Breast epithelium (tissue), 4 donors: ENCODE measurements at regions not wholly inside any gene's neighbourhood (a gene's known extent, or its start where the extent isn't known, plus 50 kb on each side); places are given as distances from the start of the nearest gene placed in this dataset.

Source experiments
- DNase-seq, 2 donors: peaks; one replicate each; pipeline ENCODE4 v3.0.0-alpha.2; 2019; ENCODE audit warnings: low spot score in 2 of 2
- H3K27ac ChIP-seq, 2 donors: fragments of 200-600 bp; sonication (generic) in 1 of 2; one replicate each; pipeline ENCODE4 v1.5.1; 2016 to 2019; ENCODE audit warnings: mild to moderate bottlenecking in 1 of 2
- H3K27me3 ChIP-seq, 2 donors: fragments of 200-600 bp; sonication (generic) in 1 of 2; one replicate each; pipeline versions ENCODE4 v1.5.1 to v1.6.0; 2017 to 2019; ENCODE audit warnings: control low read depth in 1 of 2, mild to moderate bottlenecking in 1 of 2
- H3K36me3 ChIP-seq: fragments of 200-600 bp; one replicate; pipeline ENCODE4 v1.5.1; 2019
- H3K4me1 ChIP-seq, 2 donors: fragments of 200-600 bp; sonication (generic); one replicate each; pipeline ENCODE4 v1.5.1; 2016 to 2019; ENCODE audit warnings: control low read depth in 1 of 2
- H3K4me3 ChIP-seq, 3 donors: fragments of 200-600 bp; sonication (generic); 1 replicate in 2 of 3; 2 replicates in 1 of 3; pipeline ENCODE4 v1.5.1; 2016 to 2019; ENCODE audit warnings: mild to moderate bottlenecking in 3 of 3, moderate library complexity in 2 of 3
- H3K9me3 ChIP-seq, 2 donors: fragments of 200-600 bp; sonication (generic) in 1 of 2; one replicate each; pipeline ENCODE4 v1.5.1; 2016 to 2019; ENCODE audit warnings: control low read depth in 1 of 2
- CTCF ChIP-seq, 3 donors: fragments of 450-650 bp; IDR thresholded peaks; one replicate each; pipeline ENCODE4 v1.5.1; 2016 to 2017; ENCODE audit warnings: antibody characterized with exemption in 3 of 3, mild to moderate bottlenecking in 3 of 3, moderate library complexity in 3 of 3
- POLR2A ChIP-seq: fragments of 450-650 bp; IDR thresholded peaks from one replicate; pipeline ENCODE4 v1.6.1; 2016; ENCODE audit warnings: antibody characterized with exemption, mild to moderate bottlenecking, moderate library complexity
- POLR2AphosphoS5 ChIP-seq, 3 donors: sonication (generic); formaldehyde crosslinking; IDR thresholded peaks; one replicate each; pipeline ENCODE4 v1.6.1; 2017; ENCODE audit warnings: antibody characterized with exemption in 3 of 3
- intact Hi-C: fragments of 100-400 bp; cut with DNase I; formaldehyde crosslinking; loops from one replicate; pipeline ENCODE4 v1.15.1; 2023; ENCODE audit warnings: low total_unique reads

- peak in 1 of 3 donors; percentile 36 for TF ChIP-seq POLR2AphosphoS5 (IDR thresholded peaks at IDR 0.05)
- TF ChIP-seq POLR2A = no peak
- TF ChIP-seq CTCF (IDR thresholded peaks at IDR 0.05) = peak; percentile 70 to 95 (median 93)
- no peaks in the 10 kb centered on the region for H3K27me3 ChIP-seq
- intact Hi-C loops = loop anchor here (10.0 kb wide), 2 partner anchors 114 to 284 kb away; no protein-coding TSS in a partner anchor
- H3K9me3 ChIP-seq = peaks cover 0 to 11% of the 10 kb centered on the region in 2 donors
- no peaks in the 10 kb centered on the region for H3K36me3 ChIP-seq
- DNase-seq = peak in 1 of 2 donors; percentile 45
- H3K4me3 ChIP-seq = no peak overlapping the region
- peak overlapping the region in 1 of 2 donors; percentile 59 for H3K27ac ChIP-seq
- peaks cover 0 to 3% of the 10 kb centered on the region in 2 donors for H3K4me1 ChIP-seq
Observed at GRCh38 chr15:31488437-31489204, 162.0 kb downstream of the KLF13 start.

GRCh38 chr15:31489281-31489680, 162.6 kb downstream of the KLF13 start:
- Histone ChIP-seq H3K36me3 (no peaks in the 10 kb centered on the region), H3K27ac (peak overlapping the region in 1 of 2 donors; percentile 39), H3K9me3 (peaks cover 0 to 11% of the 10 kb centered on the region in 2 donors), H3K27me3 (no peaks in the 10 kb centered on the region), H3K4me3 (no peak overlapping the region), H3K4me1 (peaks cover 0 to 3% of the 10 kb centered on the region in 2 donors)
- no peak for DNase-seq
- intact Hi-C loops = loop anchor here (10.0 kb wide), 2 partner anchors 114 to 284 kb away; no protein-coding TSS in a partner anchor
- TF ChIP-seq CTCF (IDR thresholded peaks at IDR 0.05) = no peak
- no peak for TF ChIP-seq POLR2AphosphoS5 (IDR thresholded peaks at IDR 0.05)
- TF ChIP-seq POLR2A = no peak

GRCh38 chr15:31489801-31490646, 163.4 kb downstream of the KLF13 start:
- H3K27me3 ChIP-seq = no peaks in the 10 kb centered on the region
- DNase-seq = no peak
- intact Hi-C loops = loop anchor here (10.0 kb wide), 2 partner anchors 115 to 285 kb away; no protein-coding TSS in a partner anchor
- H3K4me3 ChIP-seq = no peak overlapping the region
- no peak overlapping the region for H3K27ac ChIP-seq
- peaks cover 0 to 3% of the 10 kb centered on the region in 2 donors for H3K4me1 ChIP-seq
- no peaks in the 10 kb centered on the region for H3K36me3 ChIP-seq
- H3K9me3 ChIP-seq = peaks cover 0 to 11% of the 10 kb centered on the region in 2 donors
- TF ChIP-seq POLR2A (no peak), POLR2AphosphoS5 (IDR thresholded peaks at IDR 0.05) (peak in 1 of 3 donors; percentile 16), CTCF (IDR thresholded peaks at IDR 0.05) (peak; percentile 80 to 84 (median 82))

GRCh38 chr15:31494786-31495185, 168.2 kb downstream of the KLF13 start:
- Histone ChIP-seq H3K36me3 (no peaks in the 10 kb centered on the region), H3K27ac (no peak overlapping the region), H3K4me1 (peaks cover 0 to 3% of the 10 kb centered on the region in 2 donors), H3K9me3 (peaks cover 0 to 11% of the 10 kb centered on the region in 2 donors), H3K4me3 (no peak overlapping the region), H3K27me3 (no peaks in the 10 kb centered on the region)
- intact Hi-C loops = no loop called here
- no peak for DNase-seq
- no peak for TF ChIP-seq CTCF (IDR thresholded peaks at IDR 0.05)
- TF ChIP-seq POLR2A = no peak
- no peak for TF ChIP-seq POLR2AphosphoS5 (IDR thresholded peaks at IDR 0.05)
